Colonic mucosa (tissue), 4 donors: ENCODE measurements at regions not wholly inside any gene's neighbourhood (a gene's known extent, or its start where the extent isn't known, plus 50 kb on each side); places are given as distances from the start of the nearest gene placed in this dataset.

Experiments used
- DNase-seq: peaks from one replicate; pipeline ENCODE4 v3.0.0-alpha.2; 2020
- H3K27ac ChIP-seq: fragments of 200-600 bp; one replicate; pipeline ENCODE4 v1.8.0; 2021
- H3K27me3 ChIP-seq: fragments of 200-600 bp; one replicate; pipeline ENCODE4 v1.8.0; 2021
- H3K36me3 ChIP-seq: fragments of 200-600 bp; one replicate; pipeline ENCODE4 v1.8.0; 2021
- H3K4me1 ChIP-seq: fragments of 200-600 bp; one replicate; pipeline ENCODE4 v1.8.0; 2021; ENCODE audit warnings: mild to moderate bottlenecking
- H3K4me3 ChIP-seq: fragments of 200-600 bp; one replicate; pipeline ENCODE4 v1.8.0; 2021
- H3K9ac ChIP-seq, 2 donors: one replicate each; pipeline ENCODE4 v1.7.0; 2013; ENCODE audit warnings: control low read depth in 2 of 2, low read depth in 2 of 2, low read length in 2 of 2
- H3K9me3 ChIP-seq: fragments of 200-600 bp; one replicate; pipeline ENCODE4 v1.8.0; 2021
- CTCF ChIP-seq: fragments of 200-600 bp; IDR thresholded peaks from one replicate; pipeline ENCODE4 v1.8.0; 2022; ENCODE audit warnings: antibody characterized with exemption, mild to moderate bottlenecking
- intact Hi-C: fragments of 100-400 bp; cut with DNase I; formaldehyde crosslinking; loops from one replicate; pipeline ENCODE4 v1.14.1; 2022
- donor health status: healthy.
- donor health status: DM: no; HTN: no; CAD: no.
- donor health status: DM: no; HTN: no; CAD: no.

DNA sequence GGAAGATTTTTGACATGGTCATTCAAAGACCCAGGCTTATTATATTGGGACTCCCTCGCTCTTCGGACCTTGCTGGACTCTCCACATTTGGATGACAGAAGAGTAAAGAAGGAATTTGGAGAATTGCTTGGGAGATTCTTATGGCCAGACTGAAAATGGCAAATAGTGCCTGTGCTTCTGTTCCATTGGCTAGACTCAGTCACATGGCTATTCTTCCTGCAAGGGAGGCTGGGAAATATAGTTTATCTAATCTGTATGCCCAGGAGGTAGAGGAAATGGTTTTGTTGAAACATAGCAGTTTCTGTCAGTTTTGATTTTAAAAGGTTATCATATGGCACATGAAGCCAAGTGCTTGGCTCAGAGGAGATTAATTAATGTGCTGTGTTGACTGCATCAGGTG lies 286.6 kb upstream of the JAG1 start:
- intact Hi-C loops = no loop called here
- H3K4me1 ChIP-seq = no peaks in the 10 kb centered on the region
- DNase-seq = no peak
- no peaks in the 10 kb centered on the region for H3K27me3 ChIP-seq
- H3K36me3 ChIP-seq = no peaks in the 10 kb centered on the region
- no peak for TF ChIP-seq CTCF
- H3K4me3 ChIP-seq = no peak overlapping the region
- H3K9me3 ChIP-seq = no peaks in the 10 kb centered on the region
- no peak overlapping the region for H3K9ac ChIP-seq
- no peak overlapping the region for H3K27ac ChIP-seq

- no peak for TF ChIP-seq CTCF
- Histone ChIP-seq H3K9me3 (no peaks in the 10 kb centered on the region), H3K27ac (no peak overlapping the region)
Measured at GRCh38 chr20:10961651-10962288, 288.0 kb upstream of the JAG1 start.

GRCh38 chr20:10962937-10963336 lies 289.1 kb upstream of the JAG1 start:
- no peak for DNase-seq

More at GRCh38 chr20:10961651-10962288, 288.0 kb upstream of the JAG1 start:
- no peaks in the 10 kb centered on the region for H3K27me3 ChIP-seq
- no peak overlapping the region for H3K4me3 ChIP-seq
- intact Hi-C loops = no loop called here
- H3K9ac ChIP-seq = no peak overlapping the region
- H3K4me1 ChIP-seq = no peaks in the 10 kb centered on the region
- no peaks in the 10 kb centered on the region for H3K36me3 ChIP-seq
- no peak for DNase-seq

GRCh38 chr20:10963717-10964266 lies 290.0 kb upstream of the JAG1 start:
- intact Hi-C loops = no loop called here
- DNase-seq = no peak
- H3K27me3 ChIP-seq = no peaks in the 10 kb centered on the region
- no peak overlapping the region for H3K9ac ChIP-seq
- H3K9me3 ChIP-seq = no peaks in the 10 kb centered on the region
- TF ChIP-seq CTCF = no peak
- peak overlapping the region; percentile 32 for H3K27ac ChIP-seq
- H3K4me1 ChIP-seq = no peaks in the 10 kb centered on the region
- H3K4me3 ChIP-seq = no peak overlapping the region
- no peaks in the 10 kb centered on the region for H3K36me3 ChIP-seq

More at GRCh38 chr20:10962937-10963336, 289.1 kb upstream of the JAG1 start:
- intact Hi-C loops = no loop called here
- no peaks in the 10 kb centered on the region for H3K9me3 ChIP-seq
- no peak overlapping the region for H3K4me3 ChIP-seq
- no peaks in the 10 kb centered on the region for H3K4me1 ChIP-seq
- no peaks in the 10 kb centered on the region for H3K27me3 ChIP-seq
- no peak overlapping the region for H3K9ac ChIP-seq
- no peak overlapping the region for H3K27ac ChIP-seq
- no peak for TF ChIP-seq CTCF
- no peaks in the 10 kb centered on the region for H3K36me3 ChIP-seq

GRCh38 chr20:10965936-10966470 lies 292.2 kb upstream of the JAG1 start:
- H3K4me1 ChIP-seq = no peaks in the 10 kb centered on the region
- H3K9ac ChIP-seq = no peak overlapping the region
- no peaks in the 10 kb centered on the region for H3K27me3 ChIP-seq
- no peaks in the 10 kb centered on the region for H3K36me3 ChIP-seq
- DNase-seq = no peak
- TF ChIP-seq CTCF = no peak
- H3K27ac ChIP-seq = no peak overlapping the region
- no peak overlapping the region for H3K4me3 ChIP-seq
- intact Hi-C loops = no loop called here
- H3K9me3 ChIP-seq = no peaks in the 10 kb centered on the region
